ENCODE measurements at regions not wholly inside any gene's neighbourhood (a gene's known extent, or its start where the extent isn't known, plus 50 kb on each side); places are given as distances from the start of the nearest gene placed in this dataset.

GRCh38 chr6:11923621-11924020 is 88.5 kb upstream of the HIVEP1 start:
- Histone ChIP-seq H3K4me3 (ENCODE audit: low read length) (no peak overlapping the region), H3K4me1 (ENCODE audit: low read length) (peaks cover 13% of the 10 kb centered on the region), H3K79me2 (ENCODE audit: low read length) (no peaks in the 10 kb centered on the region), H3K9me3 (ENCODE audit: insufficient read depth, low read length) (no peaks in the 10 kb centered on the region), H3K4me2 (ENCODE audit: low read length) (no peak overlapping the region), H3K36me3 (replicated peaks; ENCODE audit: low read depth, low read length) (no peaks in the 10 kb centered on the region), H3K27ac (ENCODE audit: low read length) (no peak overlapping the region), H2AFZ (ENCODE audit: low read depth, low read length) (no peak overlapping the region), H3K27me3 (ENCODE audit: low read depth, low read length) (no peaks in the 10 kb centered on the region), H4K20me1 (ENCODE audit: insufficient read depth, low read length) (no peaks in the 10 kb centered on the region), H3K9ac (ENCODE audit: low read length) (no peak overlapping the region)
- TF ChIP-seq EZH2phosphoT487 (IDR thresholded peaks at IDR 0.05; ENCODE audit: low read depth): no peak
- TF ChIP-seq CTCF (IDR thresholded peaks at IDR 0.05; ENCODE audit: low read depth, low read length): no peak

- Histone ChIP-seq H3K4me2 (ENCODE audit: low read length) (no peak overlapping the region), H3K4me3 (ENCODE audit: low read length) (no peak overlapping the region), H3K9ac (ENCODE audit: low read length) (no peak overlapping the region), H3K36me3 (replicated peaks; ENCODE audit: low read depth, low read length) (no peaks in the 10 kb centered on the region), H3K79me2 (ENCODE audit: low read length) (no peaks in the 10 kb centered on the region), H3K27ac (ENCODE audit: low read length) (no peak overlapping the region), H3K9me3 (ENCODE audit: insufficient read depth, low read length) (no peaks in the 10 kb centered on the region), H2AFZ (ENCODE audit: low read depth, low read length) (no peak overlapping the region), H4K20me1 (ENCODE audit: insufficient read depth, low read length) (no peaks in the 10 kb centered on the region), H3K4me1 (ENCODE audit: low read length) (peaks cover 13% of the 10 kb centered on the region), H3K27me3 (ENCODE audit: low read depth, low read length) (no peaks in the 10 kb centered on the region)
- TF ChIP-seq CTCF (IDR thresholded peaks at IDR 0.05; ENCODE audit: low read depth, low read length) (no peak), EZH2phosphoT487 (IDR thresholded peaks at IDR 0.05; ENCODE audit: low read depth) (no peak)
Observed at GRCh38 chr6:11922901-11923300, 89.2 kb upstream of the HIVEP1 start.

GRCh38 chr6:11921751-11922150 is 90.4 kb upstream of the HIVEP1 start:
- H3K4me3 ChIP-seq (ENCODE audit: low read length): no peak overlapping the region
- no peaks in the 10 kb centered on the region for H3K27me3 ChIP-seq (ENCODE audit: low read depth, low read length)
- H3K27ac ChIP-seq (ENCODE audit: low read length): no peak overlapping the region
- H3K36me3 ChIP-seq (replicated peaks; ENCODE audit: low read depth, low read length): no peaks in the 10 kb centered on the region
- TF ChIP-seq EZH2phosphoT487 (IDR thresholded peaks at IDR 0.05; ENCODE audit: low read depth) (no peak), CTCF (IDR thresholded peaks at IDR 0.05; ENCODE audit: low read depth, low read length) (no peak)
- H3K4me1 ChIP-seq (ENCODE audit: low read length): peaks cover 8% of the 10 kb centered on the region
- H2AFZ ChIP-seq (ENCODE audit: low read depth, low read length): no peak overlapping the region
- H3K9ac ChIP-seq (ENCODE audit: low read length): no peak overlapping the region
- no peaks in the 10 kb centered on the region for H4K20me1 ChIP-seq (ENCODE audit: insufficient read depth, low read length)
- H3K4me2 ChIP-seq (ENCODE audit: low read length): no peak overlapping the region
- no peaks in the 10 kb centered on the region for H3K9me3 ChIP-seq (ENCODE audit: insufficient read depth, low read length)
- H3K79me2 ChIP-seq (ENCODE audit: low read length): no peaks in the 10 kb centered on the region

- H2AFZ ChIP-seq (ENCODE audit: low read depth, low read length): no peak overlapping the region
Observed at GRCh38 chr6:11921017-11921438, 91.1 kb upstream of the HIVEP1 start.

More at GRCh38 chr6:11921017-11921438, 91.1 kb upstream of the HIVEP1 start:
- Histone ChIP-seq H3K36me3 (replicated peaks; ENCODE audit: low read depth, low read length) (no peaks in the 10 kb centered on the region), H3K27ac (ENCODE audit: low read length) (no peak overlapping the region), H4K20me1 (ENCODE audit: insufficient read depth, low read length) (no peaks in the 10 kb centered on the region), H3K4me2 (ENCODE audit: low read length) (no peak overlapping the region), H3K27me3 (ENCODE audit: low read depth, low read length) (no peaks in the 10 kb centered on the region), H3K4me1 (ENCODE audit: low read length) (0 out of 2 replicates have a peak, but pooled peaks cover 3% of the 10 kb centered on the region), H3K4me3 (ENCODE audit: low read length) (no peak overlapping the region), H3K9ac (ENCODE audit: low read length) (no peak overlapping the region), H3K9me3 (ENCODE audit: insufficient read depth, low read length) (no peaks in the 10 kb centered on the region), H3K79me2 (ENCODE audit: low read length) (no peaks in the 10 kb centered on the region)
- TF ChIP-seq CTCF (IDR thresholded peaks at IDR 0.05; ENCODE audit: low read depth, low read length) (no peak), EZH2phosphoT487 (IDR thresholded peaks at IDR 0.05; ENCODE audit: low read depth) (no peak)
